NT2/D1 (cell line): ENCODE measurements at regions not wholly inside any gene's neighbourhood (a gene's known extent, or its start where the extent isn't known, plus 50 kb on each side); places are given as distances from the start of the nearest gene placed in this dataset.

ENCODE experiments used
- DNase-seq: peaks from one replicate; pipeline ENCODE4 v3.0.0-alpha.2; 2011; ENCODE audit warnings: low read depth, low spot score
- H3K27me3 ChIP-seq: 2 replicates; pipeline ENCODE4 v1.6.0; 2011; ENCODE audit warnings: mild to moderate bottlenecking; ENCODE audit not compliant: insufficient read length, insufficient read depth
- H3K36me3 ChIP-seq: 2 replicates; pipeline ENCODE4 v1.6.1; 2011; ENCODE audit warnings: mild to moderate bottlenecking, low read length, mixed read lengths; ENCODE audit not compliant: insufficient read depth, insufficient read length
- H3K4me1 ChIP-seq: 2 replicates; pipeline ENCODE4 v1.5.1; 2011; ENCODE audit not compliant: insufficient read depth, insufficient read length
- H3K4me3 ChIP-seq: 2 replicates; pipeline ENCODE4 v1.5.1; 2011; ENCODE audit warnings: low read depth; ENCODE audit not compliant: insufficient read length
- H3K9ac ChIP-seq: 2 replicates; pipeline ENCODE4 v1.6.0; 2011; ENCODE audit warnings: low read depth; ENCODE audit not compliant: insufficient read length
- H3K9me3 ChIP-seq: 2 replicates; pipeline ENCODE4 v1.5.1; 2011; ENCODE audit warnings: mild to moderate bottlenecking, low read length; ENCODE audit not compliant: insufficient read depth
- SUZ12 ChIP-seq: IDR thresholded peaks from 2 replicates; pipeline ENCODE4 v1.6.1; 2011; ENCODE audit not compliant: insufficient read length, insufficient read depth; ENCODE audit errors: extremely low read depth
- YY1 ChIP-seq: IDR thresholded peaks from 2 replicates; pipeline ENCODE4 v1.6.1; 2011; ENCODE audit not compliant: insufficient read length, insufficient read depth
- ZNF274 ChIP-seq: IDR thresholded peaks from 2 replicates; pipeline ENCODE4 v1.6.1; 2011; ENCODE audit warnings: mild to moderate bottlenecking, low read depth, low read length

GRCh38 chr11:32233928-32234327, 143.1 kb downstream of the RCN1 start:
- no peak overlapping the region for H3K4me3 ChIP-seq
- H3K4me1 ChIP-seq = no peaks in the 10 kb centered on the region
- DNase-seq = no peak
- no peaks in the 10 kb centered on the region for H3K36me3 ChIP-seq
- H3K27me3 ChIP-seq = no peaks in the 10 kb centered on the region
- TF ChIP-seq ZNF274 = no peak
- TF ChIP-seq SUZ12 = no peak
- no peak overlapping the region for H3K9ac ChIP-seq
- no peaks in the 10 kb centered on the region for H3K9me3 ChIP-seq

- Histone ChIP-seq H3K4me1 (no peaks in the 10 kb centered on the region), H3K4me3 (no peak overlapping the region), H3K36me3 (no peaks in the 10 kb centered on the region), H3K9me3 (no peaks in the 10 kb centered on the region), H3K9ac (no peak overlapping the region), H3K27me3 (no peaks in the 10 kb centered on the region)
- TF ChIP-seq ZNF274 = no peak
- no peak for DNase-seq
These were observed 153.6 kb downstream of the RCN1 start for GRCh38 chr11:32244453-32244852.

- Histone ChIP-seq H3K36me3 (no peaks in the 10 kb centered on the region), H3K27me3 (no peaks in the 10 kb centered on the region), H3K9me3 (no peaks in the 10 kb centered on the region), H3K9ac (no peak overlapping the region), H3K4me3 (no peak overlapping the region), H3K4me1 (no peaks in the 10 kb centered on the region)
- no peak for TF ChIP-seq YY1
- no peak for TF ChIP-seq SUZ12
- no peak for TF ChIP-seq ZNF274
- DNase-seq = no peak
These were observed 162.8 kb downstream of the RCN1 start for GRCh38 chr11:32253706-32254105.

- no peaks in the 10 kb centered on the region for H3K27me3 ChIP-seq
- no peak overlapping the region for H3K9ac ChIP-seq
- no peaks in the 10 kb centered on the region for H3K36me3 ChIP-seq
- no peak for DNase-seq
- no peaks in the 10 kb centered on the region for H3K9me3 ChIP-seq
- no peak for TF ChIP-seq ZNF274
- no peak for TF ChIP-seq SUZ12
- no peak for TF ChIP-seq YY1
- H3K4me3 ChIP-seq = no peak overlapping the region
- H3K4me1 ChIP-seq = no peaks in the 10 kb centered on the region
These were observed 165.0 kb downstream of the RCN1 start for GRCh38 chr11:32255841-32256240.

GRCh38 chr11:32256466-32256865, 165.6 kb downstream of the RCN1 start:
- H3K9me3 ChIP-seq = no peaks in the 10 kb centered on the region
- no peaks in the 10 kb centered on the region for H3K4me1 ChIP-seq
- no peak for TF ChIP-seq SUZ12
- no peaks in the 10 kb centered on the region for H3K36me3 ChIP-seq
- no peak for DNase-seq
- H3K27me3 ChIP-seq = no peaks in the 10 kb centered on the region
- no peak overlapping the region for H3K9ac ChIP-seq
- no peak overlapping the region for H3K4me3 ChIP-seq

GRCh38 chr11:32259641-32260081, 168.8 kb downstream of the RCN1 start:
- Histone ChIP-seq H3K9ac (no peak overlapping the region), H3K36me3 (no peaks in the 10 kb centered on the region), H3K9me3 (no peaks in the 10 kb centered on the region), H3K4me1 (no peaks in the 10 kb centered on the region), H3K4me3 (no peak overlapping the region), H3K27me3 (no peaks in the 10 kb centered on the region)
- no peak for DNase-seq
- TF ChIP-seq YY1 = no peak
- no peak for TF ChIP-seq ZNF274
- no peak for TF ChIP-seq SUZ12

GRCh38 chr11:32262367-32262766, 171.5 kb downstream of the RCN1 start:
- no peaks in the 10 kb centered on the region for H3K4me1 ChIP-seq
- peak; percentile 15 for DNase-seq
- no peaks in the 10 kb centered on the region for H3K27me3 ChIP-seq

GRCh38 chr11:32265911-32266310, 169.4 kb downstream of the WT1 start:
- H3K4me1 ChIP-seq = no peaks in the 10 kb centered on the region
- no peak overlapping the region for H3K4me3 ChIP-seq
- H3K36me3 ChIP-seq = no peaks in the 10 kb centered on the region
- H3K27me3 ChIP-seq = no peaks in the 10 kb centered on the region
- DNase-seq = no peak
- TF ChIP-seq YY1 (no peak), SUZ12 (no peak), ZNF274 (no peak)
- no peak overlapping the region for H3K9ac ChIP-seq
- H3K9me3 ChIP-seq = no peaks in the 10 kb centered on the region

More at GRCh38 chr11:32262367-32262766, 171.5 kb downstream of the RCN1 start:
- Histone ChIP-seq H3K9me3 (no peaks in the 10 kb centered on the region), H3K4me3 (no peak overlapping the region), H3K36me3 (no peaks in the 10 kb centered on the region), H3K9ac (no peak overlapping the region)
- TF ChIP-seq SUZ12 = no peak
- TF ChIP-seq ZNF274 = no peak
- no peak for TF ChIP-seq YY1
